Trophoblast cell (in vitro differentiated cells and primary cell): ENCODE measurements at regions not wholly inside any gene's neighbourhood (a gene's known extent, or its start where the extent isn't known, plus 50 kb on each side); places are given as distances from the start of the nearest gene placed in this dataset.
"Not testable (repeated sequence)": the region's sequence is repeated elsewhere in the genome, so short reads cannot be mapped to it uniquely, and the experiment has no call there.

Source experiments
- DNase-seq, 2 donors: peaks; one replicate each; pipeline ENCODE4 v3.0.0-alpha.2; 2016
- H2AFZ ChIP-seq: 2 replicates; pipeline ENCODE4 v1.6.1; 2013; ENCODE audit warnings: low read length, moderate library complexity, mild to moderate bottlenecking; ENCODE audit not compliant: insufficient read depth, poor library complexity
- H2AK5ac ChIP-seq: 2 replicates; pipeline ENCODE4 v1.6.1; 2013; ENCODE audit warnings: mild to moderate bottlenecking, low read length
- H2BK120ac ChIP-seq: 2 replicates; pipeline ENCODE4 v1.6.1; 2013; ENCODE audit warnings: low read length, mild to moderate bottlenecking, moderate library complexity; ENCODE audit not compliant: insufficient read depth, poor library complexity
- H2BK12ac ChIP-seq: 2 replicates; pipeline ENCODE4 v1.6.1; 2013; ENCODE audit warnings: mild to moderate bottlenecking, low read length, moderate library complexity
- H2BK5ac ChIP-seq: 2 replicates; pipeline ENCODE4 v1.6.1; 2013; ENCODE audit warnings: low read length, low read depth, moderate library complexity, mild to moderate bottlenecking; ENCODE audit not compliant: poor library complexity
- H3K14ac ChIP-seq: 2 replicates; pipeline ENCODE4 v1.6.1; 2013; ENCODE audit warnings: mild to moderate bottlenecking, low read length
- H3K18ac ChIP-seq: 2 replicates; pipeline ENCODE4 v1.6.1; 2013; ENCODE audit warnings: mild to moderate bottlenecking, low read length
- H3K23ac ChIP-seq: 2 replicates; pipeline ENCODE4 v1.6.1; 2013; ENCODE audit warnings: low read length
- H3K27ac ChIP-seq: 2 replicates; pipeline ENCODE4 v1.5.1; 2013; ENCODE audit warnings: low read depth, mild to moderate bottlenecking, inconsistent platforms, low read length, moderate library complexity
- H3K27me3 ChIP-seq: 2 replicates; pipeline ENCODE4 v1.6.1; 2013; ENCODE audit warnings: inconsistent platforms, mild to moderate bottlenecking, low read length, moderate library complexity; ENCODE audit not compliant: insufficient read depth
- H3K36me3 ChIP-seq, 2 experiments: 1 replicate in 1 of 2; 2 replicates in 1 of 2; pipeline ENCODE4 v1.6.1; 2013; ENCODE audit warnings: low read length in 2 of 2, mild to moderate bottlenecking in 2 of 2, moderate library complexity in 1 of 2; ENCODE audit not compliant: insufficient read depth in 2 of 2, control insufficient read depth in 1 of 2
- H3K4ac ChIP-seq: 2 replicates; pipeline ENCODE4 v1.6.1; 2013; ENCODE audit warnings: low read depth, mild to moderate bottlenecking, low read length, moderate library complexity
- H3K4me1 ChIP-seq, 2 experiments: 1 replicate in 1 of 2; 2 replicates in 1 of 2; pipeline ENCODE4 v1.6.1; 2013; ENCODE audit warnings: low read length in 2 of 2, mild to moderate bottlenecking in 2 of 2, moderate library complexity in 1 of 2; ENCODE audit not compliant: insufficient read depth in 2 of 2, control insufficient read depth in 1 of 2
- H3K4me2 ChIP-seq: 2 replicates; pipeline ENCODE4 v1.6.1; 2013; ENCODE audit warnings: inconsistent platforms, mild to moderate bottlenecking, low read length, moderate library complexity
- H3K4me3 ChIP-seq: 2 replicates; pipeline ENCODE4 v1.5.1; 2013; ENCODE audit warnings: mild to moderate bottlenecking, low read depth, low read length, inconsistent platforms
- H3K79me1 ChIP-seq: one replicate; pipeline ENCODE4 v1.6.1; 2013; ENCODE audit warnings: low read length
- H3K79me2 ChIP-seq: 2 replicates; pipeline ENCODE4 v1.6.1; 2013; ENCODE audit warnings: low read length, mild to moderate bottlenecking; ENCODE audit not compliant: control insufficient read depth, insufficient read depth, poor library complexity
- H3K9ac ChIP-seq: 2 replicates; pipeline ENCODE4 v1.6.1; 2013; ENCODE audit warnings: mild to moderate bottlenecking, low read length
- H3K9me3 ChIP-seq: 2 replicates; pipeline ENCODE4 v1.6.1; 2013; ENCODE audit warnings: low read depth, mild to moderate bottlenecking, control low read depth, inconsistent platforms, low read length; ENCODE audit not compliant: insufficient read depth
- H4K12ac ChIP-seq: 2 replicates; pipeline ENCODE4 v1.6.1; 2013; ENCODE audit warnings: low read depth, mild to moderate bottlenecking, low read length, moderate library complexity
- H4K8ac ChIP-seq: 2 replicates; pipeline ENCODE4 v1.6.1; 2013; ENCODE audit warnings: low read depth, mild to moderate bottlenecking, low read length, moderate library complexity
- H4K91ac ChIP-seq: one replicate; pipeline ENCODE4 v1.6.1; 2013; ENCODE audit warnings: low read depth, mild to moderate bottlenecking, low read length, moderate library complexity
- WGBS: extraction: QIAGEN DNeasy Blood & Tissue Kit; methylation state at CpG from one replicate; pipeline ENCODE4 v1.1.7; 2013; ENCODE audit warnings: missing lambda C conversion rate; ENCODE audit not compliant: insufficient read length, insufficient coverage; ENCODE audit errors: extremely low coverage; 5-methylcytosine and 5-hydroxymethylcytosine counted together

- not testable (repeated sequence) for H3K79me2 ChIP-seq, H3K4me3 ChIP-seq, H3K27me3 ChIP-seq, H3K9me3 ChIP-seq, H2AFZ ChIP-seq, DNase-seq, H4K8ac ChIP-seq, H3K9ac ChIP-seq, H2BK12ac ChIP-seq, H4K12ac ChIP-seq, H3K18ac ChIP-seq, H2AK5ac ChIP-seq, H2BK120ac ChIP-seq, H3K4ac ChIP-seq, H2BK5ac ChIP-seq, H3K23ac ChIP-seq, H3K36me3 ChIP-seq, H3K14ac ChIP-seq, H3K27ac ChIP-seq, H3K4me2 ChIP-seq
- peaks cover 16 to 17% of the 10 kb centered on the region in 2 experiments for H3K4me1 ChIP-seq
- peak overlapping the region; percentile 18 for H4K91ac ChIP-seq
- peaks cover 14% of the 10 kb centered on the region for H3K79me1 ChIP-seq
- WGBS, result no CpG with 5 or more reads among the region's 13 CpGs
Measured at GRCh38 chr16:88231839-88232238, 150.9 kb upstream of the ZNF469 start.

- not testable (repeated sequence) for DNase-seq, H3K18ac ChIP-seq, H4K8ac ChIP-seq, H3K23ac ChIP-seq, H3K36me3 ChIP-seq, H3K9ac ChIP-seq, H3K4me2 ChIP-seq, H2AFZ ChIP-seq, H3K4me3 ChIP-seq, H2BK5ac ChIP-seq, H3K4ac ChIP-seq, H4K12ac ChIP-seq, H3K79me2 ChIP-seq, H3K27ac ChIP-seq, H3K9me3 ChIP-seq, H3K27me3 ChIP-seq
- Histone ChIP-seq H3K14ac (peak overlapping the region; percentile 53), H3K4me1 (peaks cover 17 to 18% of the 10 kb centered on the region in 2 experiments), H2BK12ac (peak overlapping the region; percentile 65), H2BK120ac (peak overlapping the region; percentile 53), H4K91ac (peak overlapping the region; percentile 31), H3K79me1 (peaks cover 17% of the 10 kb centered on the region), H2AK5ac (peak overlapping the region; percentile 35)
- no CpG with 5 or more reads among the region's 31 CpGs for WGBS
Measured at GRCh38 chr16:88232401-88233258, 150.1 kb upstream of the ZNF469 start.

DNA sequence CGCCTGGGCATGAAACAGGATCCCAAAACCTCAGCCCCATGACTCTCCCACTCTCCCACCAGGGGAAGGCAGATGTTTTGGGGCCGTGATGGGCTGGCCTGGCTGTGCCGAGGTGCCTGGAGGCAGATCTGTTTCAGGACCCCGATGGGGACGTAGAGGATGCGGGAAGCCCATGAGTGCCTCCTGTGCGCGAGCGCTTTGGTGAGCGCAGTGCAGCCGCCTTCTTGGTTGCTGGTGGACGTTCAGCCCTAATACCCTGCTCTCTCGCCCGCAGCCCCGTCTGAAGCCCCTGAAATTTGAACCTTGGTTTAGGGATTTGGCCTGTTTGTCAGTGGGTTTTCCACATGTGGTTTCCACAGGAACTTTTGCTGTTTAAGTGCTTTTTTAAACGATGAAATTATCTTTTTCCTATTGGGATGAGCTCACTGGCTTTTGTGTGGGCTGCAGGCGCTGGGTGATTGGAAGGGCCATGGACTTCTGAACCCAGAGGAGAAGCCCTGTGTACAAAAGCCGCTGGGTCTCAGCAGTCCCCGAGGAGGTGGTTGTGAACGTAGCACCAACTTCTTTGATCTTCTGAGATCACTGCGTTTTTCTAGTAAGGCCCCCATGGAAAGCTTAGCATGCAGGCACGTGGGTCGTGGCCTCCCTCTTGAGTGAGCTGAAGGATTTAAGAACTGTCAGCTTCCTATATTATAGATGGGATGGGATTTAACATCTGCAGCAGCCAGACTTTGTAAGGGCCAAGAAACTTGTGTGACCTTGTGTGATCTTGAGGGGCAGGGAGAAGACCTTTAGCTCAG is 148.9 kb upstream of the ZNF469 start:
- not testable (repeated sequence) for H2AFZ ChIP-seq, H2BK5ac ChIP-seq, H3K27me3 ChIP-seq, H3K36me3 ChIP-seq, H3K27ac ChIP-seq, H3K4me2 ChIP-seq, H2BK120ac ChIP-seq, H3K4me3 ChIP-seq, H3K23ac ChIP-seq, H3K79me2 ChIP-seq, H4K12ac ChIP-seq, H3K4ac ChIP-seq, DNase-seq, H3K9me3 ChIP-seq, H3K9ac ChIP-seq
- peak overlapping the region; percentile 89 for H4K91ac ChIP-seq
- peak overlapping the region; percentile 33 for H3K14ac ChIP-seq
- H3K79me1 ChIP-seq, result peaks cover 22% of the 10 kb centered on the region
- peak overlapping the region; percentile 21 for H4K8ac ChIP-seq
- H3K18ac ChIP-seq, result peak overlapping the region; percentile 28
- no CpG with 5 or more reads among the region's 23 CpGs for WGBS
- H2BK12ac ChIP-seq, result peak overlapping the region; percentile 70
- peaks cover 22 to 25% of the 10 kb centered on the region in 2 experiments for H3K4me1 ChIP-seq
- peak overlapping the region; percentile 59 for H2AK5ac ChIP-seq

GRCh38 chr16:88234421-88235271 is 148.1 kb upstream of the ZNF469 start:
- H3K23ac ChIP-seq, result not testable (repeated sequence)

More at GRCh38 chr16:88234421-88235271, 148.1 kb upstream of the ZNF469 start:
- H2AK5ac ChIP-seq, result peak overlapping the region; percentile 80
- H2BK5ac ChIP-seq, result peak overlapping the region; percentile 68
- not testable (repeated sequence) for DNase-seq, H3K27me3 ChIP-seq, H3K9ac ChIP-seq, H3K4me3 ChIP-seq, H4K12ac ChIP-seq, H3K4me2 ChIP-seq, H3K9me3 ChIP-seq, H3K79me2 ChIP-seq, H3K36me3 ChIP-seq
- H3K27ac ChIP-seq, result peak overlapping the region; percentile 38
- H3K79me1 ChIP-seq, result peaks cover 22% of the 10 kb centered on the region
- peak overlapping the region; percentile 62 for H4K8ac ChIP-seq
- H2AFZ ChIP-seq, result peak overlapping the region; percentile 25
- H3K14ac ChIP-seq, result peak overlapping the region; percentile 83
- peak overlapping the region; percentile 77 for H3K4ac ChIP-seq
- H3K18ac ChIP-seq, result peak overlapping the region; percentile 55
- peak overlapping the region; percentile 96 for H2BK12ac ChIP-seq
- H3K4me1 ChIP-seq, result peaks cover 22 to 25% of the 10 kb centered on the region in 2 experiments
- no CpG with 5 or more reads among the region's 46 CpGs for WGBS
- peak overlapping the region; percentile 95 for H2BK120ac ChIP-seq
- peak overlapping the region; percentile 93 for H4K91ac ChIP-seq
